Neural progenitor cell (in vitro differentiated cells): ENCODE measurements at regions not wholly inside any gene's neighbourhood (a gene's known extent, or its start where the extent isn't known, plus 50 kb on each side); places are given as distances from the start of the nearest gene placed in this dataset.

ENCODE experiments used
- EZH2 ChIP-seq: fragments of 200-600 bp; sonication (generic); IDR thresholded peaks from 2 replicates; pipeline ENCODE4 v1.6.1; 2017; ENCODE audit warnings: antibody characterized with exemption, mild to moderate bottlenecking, moderate library complexity
- TF ChIP-seq, protein P1 (sequence below): fragments of 200-600 bp; sonication (generic); IDR thresholded peaks from 2 replicates; pipeline ENCODE4 v1.5.1; 2017; ENCODE audit warnings: antibody characterized with exemption, mild to moderate bottlenecking

GRCh38 chr16:85515830-85516397 lies 97.2 kb upstream of the GSE1 start:
- TF ChIP-seq, protein P1, sequence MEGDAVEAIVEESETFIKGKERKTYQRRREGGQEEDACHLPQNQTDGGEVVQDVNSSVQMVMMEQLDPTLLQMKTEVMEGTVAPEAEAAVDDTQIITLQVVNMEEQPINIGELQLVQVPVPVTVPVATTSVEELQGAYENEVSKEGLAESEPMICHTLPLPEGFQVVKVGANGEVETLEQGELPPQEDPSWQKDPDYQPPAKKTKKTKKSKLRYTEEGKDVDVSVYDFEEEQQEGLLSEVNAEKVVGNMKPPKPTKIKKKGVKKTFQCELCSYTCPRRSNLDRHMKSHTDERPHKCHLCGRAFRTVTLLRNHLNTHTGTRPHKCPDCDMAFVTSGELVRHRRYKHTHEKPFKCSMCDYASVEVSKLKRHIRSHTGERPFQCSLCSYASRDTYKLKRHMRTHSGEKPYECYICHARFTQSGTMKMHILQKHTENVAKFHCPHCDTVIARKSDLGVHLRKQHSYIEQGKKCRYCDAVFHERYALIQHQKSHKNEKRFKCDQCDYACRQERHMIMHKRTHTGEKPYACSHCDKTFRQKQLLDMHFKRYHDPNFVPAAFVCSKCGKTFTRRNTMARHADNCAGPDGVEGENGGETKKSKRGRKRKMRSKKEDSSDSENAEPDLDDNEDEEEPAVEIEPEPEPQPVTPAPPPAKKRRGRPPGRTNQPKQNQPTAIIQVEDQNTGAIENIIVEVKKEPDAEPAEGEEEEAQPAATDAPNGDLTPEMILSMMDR, result no peak
- TF ChIP-seq EZH2, result no peak
